Neural cell (in vitro differentiated cells): ENCODE measurements at regions not wholly inside any gene's neighbourhood (a gene's known extent, or its start where the extent isn't known, plus 50 kb on each side); places are given as distances from the start of the nearest gene placed in this dataset.

ENCODE experiments used
- H2AFZ ChIP-seq: fragments of 200-600, 300-800 bp; sonication (generic), shearing (Covaris generic); 2 replicates; pipeline ENCODE4 v1.6.0; 2014; ENCODE audit warnings: low read depth, mild to moderate bottlenecking, antibody characterized with exemption, low read length, moderate library complexity
- H3F3A ChIP-seq: fragments of 200-600 bp; shearing (Covaris generic); 2 replicates; pipeline ENCODE4 v1.6.1; 2016; ENCODE audit warnings: mild to moderate bottlenecking, moderate library complexity, mixed read lengths, antibody characterized with exemption, low read length; ENCODE audit not compliant: insufficient read depth, poor library complexity, severe bottlenecking
- H3K27ac ChIP-seq: fragments of 200-600, 300-800 bp; sonication (generic), shearing (Covaris generic); 2 replicates; pipeline ENCODE4 v1.5.1; 2014; ENCODE audit warnings: mild to moderate bottlenecking, low read length, moderate library complexity
- H3K27me3 ChIP-seq: fragments of 300-800, 200-600 bp; sonication (generic), shearing (Covaris generic); 2 replicates; pipeline ENCODE4 v1.6.0; 2014; ENCODE audit warnings: mild to moderate bottlenecking, low read depth, low read length, moderate library complexity; ENCODE audit not compliant: insufficient read depth
- H3K36me3 ChIP-seq: fragments of 300-800, 200-600 bp; sonication (generic), shearing (Covaris generic); 2 replicates; pipeline ENCODE4 v1.5.1; 2014; ENCODE audit warnings: mild to moderate bottlenecking, antibody characterized with exemption, low read length, moderate library complexity; ENCODE audit not compliant: insufficient read depth
- H3K4me2 ChIP-seq: fragments of 300-800, 200-600 bp; sonication (generic), shearing (Covaris generic); 2 replicates; pipeline ENCODE4 v1.6.0; 2014; ENCODE audit warnings: mild to moderate bottlenecking, low read length
- H3K4me3 ChIP-seq: fragments of 300-800, 200-600 bp; sonication (generic), shearing (Covaris generic); 2 replicates; pipeline ENCODE4 v1.5.1; 2014; ENCODE audit warnings: mild to moderate bottlenecking, low read length, moderate library complexity
- H3K79me2 ChIP-seq: fragments of 200-600 bp; shearing (Covaris generic); replicated peaks from 2 replicates; pipeline ENCODE4 v1.6.0; 2014; ENCODE audit warnings: mild to moderate bottlenecking, low read length, moderate library complexity; ENCODE audit not compliant: insufficient read depth
- H3K9ac ChIP-seq: fragments of 300-800, 200-600 bp; sonication (generic), shearing (Covaris generic); 2 replicates; pipeline ENCODE4 v1.6.1; 2016; ENCODE audit warnings: mild to moderate bottlenecking, low read length, mixed read lengths
- H3K9me2 ChIP-seq: fragments of 200-600 bp; shearing (Covaris generic); 2 replicates; pipeline ENCODE4 v1.6.1; 2016; ENCODE audit warnings: mild to moderate bottlenecking, low read length, mixed read lengths; ENCODE audit not compliant: insufficient read depth
- H3K9me3 ChIP-seq: fragments of 200-600, 300-800 bp; sonication (generic), shearing (Covaris generic); 2 replicates; pipeline ENCODE4 v1.6.1; 2016; ENCODE audit warnings: mild to moderate bottlenecking, mixed run types, low read length, moderate library complexity, mixed read lengths
- H4K20me1 ChIP-seq: fragments of 200-600 bp; shearing (Covaris generic); 2 replicates; pipeline ENCODE4 v1.6.1; 2016; ENCODE audit warnings: mild to moderate bottlenecking, mixed run types; ENCODE audit not compliant: insufficient read depth
- EP300 ChIP-seq: fragments of 450-650 bp; conservative IDR thresholded peaks from 2 replicates; pipeline ENCODE4 v1.6.1; 2014; ENCODE audit warnings: antibody characterized with exemption, mild to moderate bottlenecking, moderate library complexity; ENCODE audit not compliant: poor library complexity, severe bottlenecking
- EZH2 ChIP-seq: fragments of 200-600, 300-800 bp; shearing (Covaris generic), sonication (generic); IDR thresholded peaks from 2 replicates; pipeline ENCODE4 v1.6.1; 2014; ENCODE audit warnings: antibody characterized with exemption, low read length, borderline replicate concordance, mild to moderate bottlenecking; ENCODE audit not compliant: insufficient read depth, poor library complexity, severe bottlenecking
- MXI1 ChIP-seq: fragments of 450-650 bp; conservative IDR thresholded peaks from 2 replicates; pipeline ENCODE4 v1.6.1; 2014; ENCODE audit warnings: antibody characterized with exemption, mild to moderate bottlenecking; ENCODE audit not compliant: poor library complexity, severe bottlenecking
- POLR2AphosphoS5 ChIP-seq: IDR thresholded peaks from 2 replicates; pipeline ENCODE4 v1.6.1; 2012
- RAD21 ChIP-seq: fragments of 450-650 bp; conservative IDR thresholded peaks from 2 replicates; pipeline ENCODE4 v1.6.1; 2014; ENCODE audit warnings: antibody characterized with exemption, mild to moderate bottlenecking, moderate library complexity
- SMC3 ChIP-seq: fragments of 450-650 bp; conservative IDR thresholded peaks from 2 replicates; pipeline ENCODE4 v1.6.1; 2014; ENCODE audit warnings: antibody characterized with exemption, mild to moderate bottlenecking, moderate library complexity; ENCODE audit not compliant: poor library complexity
- TAF1 ChIP-seq: IDR thresholded peaks from 2 replicates; pipeline ENCODE4 v1.6.1; 2012; ENCODE audit warnings: low read depth
- TF ChIP-seq, protein P1 (sequence below): IDR thresholded peaks from 2 replicates; pipeline ENCODE4 v1.6.1; 2012; ENCODE audit warnings: borderline replicate concordance
- TF ChIP-seq, protein P2 (sequence below): fragments of 450-650 bp; IDR thresholded peaks from 2 replicates; pipeline ENCODE4 v1.5.1; 2014; ENCODE audit warnings: antibody characterized with exemption, mild to moderate bottlenecking, moderate library complexity; ENCODE audit not compliant: poor library complexity, severe bottlenecking

DNA sequence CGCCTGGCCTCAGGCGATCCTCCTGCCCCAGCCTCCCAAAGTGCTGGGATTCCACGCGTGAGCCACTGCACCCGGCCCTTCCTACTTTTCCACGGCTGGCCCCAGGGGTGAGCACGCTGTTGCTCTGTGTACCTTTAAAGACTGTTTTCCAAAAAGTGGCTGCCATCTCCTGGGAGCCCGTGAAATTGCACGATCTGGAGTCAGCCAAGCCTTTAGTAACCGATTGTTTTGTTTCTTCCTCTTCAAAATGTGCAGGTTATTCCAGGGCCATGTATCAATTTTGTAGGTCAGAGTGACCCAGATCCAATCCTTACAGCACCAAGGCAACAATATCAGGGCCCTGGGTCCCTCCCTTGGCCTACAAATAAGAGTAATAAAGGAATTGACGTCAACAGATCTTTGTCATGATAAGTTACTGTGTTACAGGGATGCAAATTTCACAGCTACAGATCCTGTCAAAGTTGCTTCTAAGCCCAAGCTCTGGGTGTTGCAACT is 135.6 kb upstream of the ZNF236 start:
- Histone ChIP-seq H3K4me2 (no peak overlapping the region), H3K36me3 (no peaks in the 10 kb centered on the region), H3K27me3 (no peaks in the 10 kb centered on the region), H3K9me3 (no peaks in the 10 kb centered on the region), H3F3A (no peaks in the 10 kb centered on the region), H3K9ac (no peak overlapping the region), H3K79me2 (no peaks in the 10 kb centered on the region), H3K4me3 (no peak overlapping the region), H4K20me1 (no peaks in the 10 kb centered on the region), H2AFZ (no peak overlapping the region), H3K27ac (no peak overlapping the region), H3K9me2 (no peaks in the 10 kb centered on the region)
- TF ChIP-seq POLR2AphosphoS5 (no peak), EZH2 (no peak), MXI1 (no peak), RAD21 (peak; percentile 83), SMC3 (peak; percentile 92), TAF1 (no peak), EP300 (no peak)
- TF ChIP-seq, protein P1, sequence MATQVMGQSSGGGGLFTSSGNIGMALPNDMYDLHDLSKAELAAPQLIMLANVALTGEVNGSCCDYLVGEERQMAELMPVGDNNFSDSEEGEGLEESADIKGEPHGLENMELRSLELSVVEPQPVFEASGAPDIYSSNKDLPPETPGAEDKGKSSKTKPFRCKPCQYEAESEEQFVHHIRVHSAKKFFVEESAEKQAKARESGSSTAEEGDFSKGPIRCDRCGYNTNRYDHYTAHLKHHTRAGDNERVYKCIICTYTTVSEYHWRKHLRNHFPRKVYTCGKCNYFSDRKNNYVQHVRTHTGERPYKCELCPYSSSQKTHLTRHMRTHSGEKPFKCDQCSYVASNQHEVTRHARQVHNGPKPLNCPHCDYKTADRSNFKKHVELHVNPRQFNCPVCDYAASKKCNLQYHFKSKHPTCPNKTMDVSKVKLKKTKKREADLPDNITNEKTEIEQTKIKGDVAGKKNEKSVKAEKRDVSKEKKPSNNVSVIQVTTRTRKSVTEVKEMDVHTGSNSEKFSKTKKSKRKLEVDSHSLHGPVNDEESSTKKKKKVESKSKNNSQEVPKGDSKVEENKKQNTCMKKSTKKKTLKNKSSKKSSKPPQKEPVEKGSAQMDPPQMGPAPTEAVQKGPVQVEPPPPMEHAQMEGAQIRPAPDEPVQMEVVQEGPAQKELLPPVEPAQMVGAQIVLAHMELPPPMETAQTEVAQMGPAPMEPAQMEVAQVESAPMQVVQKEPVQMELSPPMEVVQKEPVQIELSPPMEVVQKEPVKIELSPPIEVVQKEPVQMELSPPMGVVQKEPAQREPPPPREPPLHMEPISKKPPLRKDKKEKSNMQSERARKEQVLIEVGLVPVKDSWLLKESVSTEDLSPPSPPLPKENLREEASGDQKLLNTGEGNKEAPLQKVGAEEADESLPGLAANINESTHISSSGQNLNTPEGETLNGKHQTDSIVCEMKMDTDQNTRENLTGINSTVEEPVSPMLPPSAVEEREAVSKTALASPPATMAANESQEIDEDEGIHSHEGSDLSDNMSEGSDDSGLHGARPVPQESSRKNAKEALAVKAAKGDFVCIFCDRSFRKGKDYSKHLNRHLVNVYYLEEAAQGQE = no peak
- TF ChIP-seq, protein P2, sequence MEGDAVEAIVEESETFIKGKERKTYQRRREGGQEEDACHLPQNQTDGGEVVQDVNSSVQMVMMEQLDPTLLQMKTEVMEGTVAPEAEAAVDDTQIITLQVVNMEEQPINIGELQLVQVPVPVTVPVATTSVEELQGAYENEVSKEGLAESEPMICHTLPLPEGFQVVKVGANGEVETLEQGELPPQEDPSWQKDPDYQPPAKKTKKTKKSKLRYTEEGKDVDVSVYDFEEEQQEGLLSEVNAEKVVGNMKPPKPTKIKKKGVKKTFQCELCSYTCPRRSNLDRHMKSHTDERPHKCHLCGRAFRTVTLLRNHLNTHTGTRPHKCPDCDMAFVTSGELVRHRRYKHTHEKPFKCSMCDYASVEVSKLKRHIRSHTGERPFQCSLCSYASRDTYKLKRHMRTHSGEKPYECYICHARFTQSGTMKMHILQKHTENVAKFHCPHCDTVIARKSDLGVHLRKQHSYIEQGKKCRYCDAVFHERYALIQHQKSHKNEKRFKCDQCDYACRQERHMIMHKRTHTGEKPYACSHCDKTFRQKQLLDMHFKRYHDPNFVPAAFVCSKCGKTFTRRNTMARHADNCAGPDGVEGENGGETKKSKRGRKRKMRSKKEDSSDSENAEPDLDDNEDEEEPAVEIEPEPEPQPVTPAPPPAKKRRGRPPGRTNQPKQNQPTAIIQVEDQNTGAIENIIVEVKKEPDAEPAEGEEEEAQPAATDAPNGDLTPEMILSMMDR = peak; percentile 83

DNA sequence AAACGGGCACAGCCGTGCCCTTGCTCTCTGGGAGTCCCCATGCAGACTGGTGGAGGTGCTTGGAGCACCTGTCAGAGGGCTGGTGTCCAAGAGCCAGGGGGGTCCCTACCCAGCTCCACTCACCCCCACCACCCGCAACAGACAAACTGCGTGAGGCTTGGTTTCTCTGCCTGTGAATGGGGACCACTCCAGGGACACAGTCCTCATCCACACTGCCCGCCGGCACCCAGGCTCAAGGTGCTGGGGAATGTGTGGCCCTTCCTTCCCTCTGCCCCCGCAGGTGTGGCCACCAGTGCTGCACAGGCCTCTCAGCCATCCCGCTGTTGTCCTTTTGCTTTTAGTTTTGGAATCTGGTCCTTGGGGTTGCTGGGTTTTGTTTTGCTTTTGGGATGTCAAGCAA is 136.5 kb upstream of the ZNF236 start:
- H3K27me3 ChIP-seq = no peaks in the 10 kb centered on the region
- no peaks in the 10 kb centered on the region for H3F3A ChIP-seq
- no peak overlapping the region for H3K4me3 ChIP-seq
- H3K9ac ChIP-seq = no peak overlapping the region
- no peaks in the 10 kb centered on the region for H3K9me2 ChIP-seq
- no peaks in the 10 kb centered on the region for H4K20me1 ChIP-seq
- H3K79me2 ChIP-seq = no peaks in the 10 kb centered on the region
- no peak overlapping the region for H3K4me2 ChIP-seq
- TF ChIP-seq TAF1 (no peak), EP300 (no peak), EZH2 (no peak), RAD21 (no peak), SMC3 (no peak), POLR2AphosphoS5 (no peak), MXI1 (no peak)
- TF ChIP-seq, protein P2 = no peak
- TF ChIP-seq, protein P1 = no peak
- H3K9me3 ChIP-seq = no peaks in the 10 kb centered on the region
- H2AFZ ChIP-seq = no peak overlapping the region
- no peaks in the 10 kb centered on the region for H3K36me3 ChIP-seq
- H3K27ac ChIP-seq = no peak overlapping the region
